Hematopoietic multipotent progenitor cell treated with erythropoietin and hydrocortisone succinate and interleukin-3 and kit ligand, for 15 days (in vitro differentiated cells): ENCODE measurements at regions not wholly inside any gene's neighbourhood (a gene's known extent, or its start where the extent isn't known, plus 50 kb on each side); places are given as distances from the start of the nearest gene placed in this dataset.
"Not testable (repeated sequence)": the region's sequence is repeated elsewhere in the genome, so short reads cannot be mapped to it uniquely, and the experiment has no call there.

ENCODE experiments used
- DNase-seq: peaks from one replicate; pipeline ENCODE4 v3.0.0-alpha.2; 2015; ENCODE audit warnings: low spot score

- DNase-seq: no peak
These were observed 116.3 kb upstream of the ERG start for GRCh38 chr21:38614558-38614957.

GRCh38 chr21:38619480-38619879 lies 121.2 kb upstream of the ERG start:
- no peak for DNase-seq

GRCh38 chr21:38619992-38620479 lies 121.8 kb upstream of the ERG start:
- DNase-seq: no peak

GRCh38 chr21:38621132-38621531 lies 122.9 kb upstream of the ERG start:
- no peak for DNase-seq

GRCh38 chr21:38622081-38622826 lies 124.0 kb upstream of the ERG start:
- DNase-seq: no peak

- no peak for DNase-seq
These were observed 124.5 kb upstream of the ERG start for GRCh38 chr21:38622827-38623209.

- DNase-seq: no peak
These were observed 125.3 kb upstream of the ERG start for GRCh38 chr21:38623552-38623951.

- no peak for DNase-seq
These were observed 126.7 kb upstream of the ERG start for GRCh38 chr21:38625000-38625399.

GRCh38 chr21:38626306-38626705 lies 128.0 kb upstream of the ERG start:
- no peak for DNase-seq

GRCh38 chr21:38628349-38628748 lies 130.1 kb upstream of the ERG start:
- no peak for DNase-seq

GRCh38 chr21:38631206-38631605 lies 132.9 kb upstream of the ERG start:
- DNase-seq: no peak

- DNase-seq: no peak
These were observed 133.4 kb upstream of the ERG start for GRCh38 chr21:38631676-38632075.

GRCh38 chr21:38637161-38637560 lies 138.9 kb upstream of the ERG start:
- no peak for DNase-seq

- DNase-seq: no peak
These were observed 141.5 kb upstream of the ERG start for GRCh38 chr21:38639571-38640354.

GRCh38 chr21:38640355-38640742 lies 142.1 kb upstream of the ERG start:
- not testable (repeated sequence) for DNase-seq

- no peak for DNase-seq
These were observed 145.2 kb upstream of the ERG start for GRCh38 chr21:38643404-38644023.

- DNase-seq: no peak
These were observed 147.0 kb upstream of the ERG start for GRCh38 chr21:38645282-38645681.

GRCh38 chr21:38646213-38646837 lies 148.0 kb upstream of the ERG start:
- DNase-seq: no peak

- no peak for DNase-seq
These were observed 150.8 kb upstream of the ERG start for GRCh38 chr21:38649120-38649519.

- DNase-seq: no peak
These were observed 153.3 kb upstream of the ERG start for GRCh38 chr21:38651570-38651969.

- no peak for DNase-seq
These were observed 153.3 kb upstream of the ETS2 start for GRCh38 chr21:38652396-38652795.

GRCh38 chr21:38654580-38654979 lies 151.1 kb upstream of the ETS2 start:
- DNase-seq: no peak

GRCh38 chr21:38658511-38658910 lies 147.2 kb upstream of the ETS2 start:
- DNase-seq: no peak
